Lower leg skin (tissue), 4 donors: ENCODE measurements at regions not wholly inside any gene's neighbourhood (a gene's known extent, or its start where the extent isn't known, plus 50 kb on each side); places are given as distances from the start of the nearest gene placed in this dataset.

Source experiments
- DNase-seq, 2 donors: peaks; one replicate each; pipeline ENCODE4 v3.0.0-alpha.2; 2019; ENCODE audit warnings: low spot score in 2 of 2
- H3K4me3 ChIP-seq: fragments of 200-600 bp; sonication (generic); 2 replicates; pipeline ENCODE4 v1.5.1; 2017; ENCODE audit warnings: mild to moderate bottlenecking, low read depth; ENCODE audit not compliant: poor library complexity, severe bottlenecking
- POLR2A ChIP-seq, 2 donors: fragments of 450-650 bp; IDR thresholded peaks; one replicate each; pipeline ENCODE4 v1.6.1; 2016 to 2017; ENCODE audit warnings: antibody characterized with exemption in 2 of 2, mild to moderate bottlenecking in 1 of 2, moderate library complexity in 1 of 2
- WGBS, 2 donors: methylation state at CpG; one replicate each; pipeline ENCODE4 v1.1.5; 2018; 5-methylcytosine and 5-hydroxymethylcytosine counted together
- intact Hi-C: fragments of 100-400 bp; cut with DNase I; formaldehyde crosslinking; loops from one replicate; pipeline ENCODE4 v1.15.0; 2023; ENCODE audit warnings: low total_unique reads
- TF ChIP-seq, protein P1 (sequence below), 3 donors: fragments of 450-650 bp; IDR thresholded peaks; one replicate each; pipeline ENCODE4 v1.5.1; 2016; ENCODE audit warnings: antibody characterized with exemption in 3 of 3, mild to moderate bottlenecking in 3 of 3, moderate library complexity in 2 of 3

DNA sequence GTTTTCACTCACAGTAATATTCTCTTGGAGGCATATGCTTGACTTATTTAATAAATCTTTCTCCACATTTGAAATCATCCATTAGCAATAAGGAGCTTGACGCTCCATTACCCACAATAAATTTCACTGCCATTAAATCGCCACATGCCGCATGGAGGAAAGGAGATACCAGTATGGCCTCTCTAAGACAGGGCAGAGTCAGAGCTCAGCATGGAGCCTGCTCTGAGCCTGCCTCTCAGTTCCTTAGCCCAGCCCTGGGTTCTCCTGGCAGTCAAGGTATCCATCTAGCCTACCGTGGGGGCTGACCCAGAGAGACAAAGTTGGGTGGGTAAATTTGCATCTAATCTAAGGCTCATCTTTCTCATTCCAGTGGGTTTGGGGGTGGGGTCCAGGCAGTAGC is 80.3 kb upstream of the CES5A start:
- H3K4me3 ChIP-seq = no peak overlapping the region
- WGBS, 2 donors = 88 to 89% methylated on average over 4 of the region's 4 CpGs
- DNase-seq = no peak
- intact Hi-C loops = no loop called here
- TF ChIP-seq POLR2A (IDR thresholded peaks at IDR 0.05) = no peak

DNA sequence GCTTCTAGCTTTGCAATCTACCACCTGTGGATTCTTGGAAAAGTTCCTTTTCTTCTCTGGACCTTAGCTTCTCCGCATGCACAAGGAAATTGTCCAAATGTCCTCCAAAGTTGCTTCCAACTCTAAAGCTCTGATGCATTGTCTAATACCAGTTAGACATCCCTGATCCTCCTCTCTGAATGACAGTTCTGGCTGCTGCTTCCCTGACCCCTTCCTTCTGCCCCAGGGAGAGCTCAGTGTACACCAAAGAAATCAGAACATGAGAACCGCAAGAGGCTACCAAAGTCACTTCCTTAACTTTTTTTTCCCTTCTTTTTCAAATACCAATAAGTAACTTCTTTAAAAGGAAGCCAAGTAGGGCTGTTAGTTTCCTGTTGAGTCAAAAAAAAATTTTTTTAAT is 79.7 kb upstream of the CES5A start:
- DNase-seq = no peak
- TF ChIP-seq, protein P1, sequence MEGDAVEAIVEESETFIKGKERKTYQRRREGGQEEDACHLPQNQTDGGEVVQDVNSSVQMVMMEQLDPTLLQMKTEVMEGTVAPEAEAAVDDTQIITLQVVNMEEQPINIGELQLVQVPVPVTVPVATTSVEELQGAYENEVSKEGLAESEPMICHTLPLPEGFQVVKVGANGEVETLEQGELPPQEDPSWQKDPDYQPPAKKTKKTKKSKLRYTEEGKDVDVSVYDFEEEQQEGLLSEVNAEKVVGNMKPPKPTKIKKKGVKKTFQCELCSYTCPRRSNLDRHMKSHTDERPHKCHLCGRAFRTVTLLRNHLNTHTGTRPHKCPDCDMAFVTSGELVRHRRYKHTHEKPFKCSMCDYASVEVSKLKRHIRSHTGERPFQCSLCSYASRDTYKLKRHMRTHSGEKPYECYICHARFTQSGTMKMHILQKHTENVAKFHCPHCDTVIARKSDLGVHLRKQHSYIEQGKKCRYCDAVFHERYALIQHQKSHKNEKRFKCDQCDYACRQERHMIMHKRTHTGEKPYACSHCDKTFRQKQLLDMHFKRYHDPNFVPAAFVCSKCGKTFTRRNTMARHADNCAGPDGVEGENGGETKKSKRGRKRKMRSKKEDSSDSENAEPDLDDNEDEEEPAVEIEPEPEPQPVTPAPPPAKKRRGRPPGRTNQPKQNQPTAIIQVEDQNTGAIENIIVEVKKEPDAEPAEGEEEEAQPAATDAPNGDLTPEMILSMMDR (IDR thresholded peaks at IDR 0.05) = no peak
- no peak for TF ChIP-seq POLR2A (IDR thresholded peaks at IDR 0.05)
- 58 to 66% methylated on average over 2 of the region's 2 CpGs for WGBS, 2 donors
- H3K4me3 ChIP-seq = no peak overlapping the region
- intact Hi-C loops = no loop called here

DNA sequence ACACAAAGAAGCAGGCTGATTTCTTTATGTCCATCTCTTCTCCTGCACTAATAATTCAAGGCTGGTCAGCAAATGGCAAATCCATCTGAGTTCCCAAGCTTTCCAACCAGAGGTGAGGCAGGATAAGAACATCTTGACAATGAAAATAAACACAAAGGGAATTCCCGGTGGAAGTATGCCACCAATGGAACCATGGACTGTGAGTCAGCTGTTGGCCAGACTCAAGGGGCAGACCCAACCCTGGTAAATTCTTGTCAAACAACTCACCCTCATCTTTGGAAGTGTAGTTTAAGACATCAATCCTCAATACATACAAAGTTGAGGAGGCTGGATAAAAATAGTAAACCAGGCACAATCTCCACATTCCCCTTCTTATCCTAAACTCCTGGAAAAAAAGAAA is 74.3 kb upstream of the CES5A start:
- no peak for TF ChIP-seq POLR2A (IDR thresholded peaks at IDR 0.05)
- TF ChIP-seq, protein P1 (IDR thresholded peaks at IDR 0.05) = no peak
- intact Hi-C loops = loop anchor here (5.0 kb wide), 1 partner anchor 368 kb away; no protein-coding TSS in a partner anchor
- WGBS, 2 donors = 40 to 56% methylated on average over 1 of the region's 1 CpG
- DNase-seq = no peak
- H3K4me3 ChIP-seq = no peak overlapping the region

DNA sequence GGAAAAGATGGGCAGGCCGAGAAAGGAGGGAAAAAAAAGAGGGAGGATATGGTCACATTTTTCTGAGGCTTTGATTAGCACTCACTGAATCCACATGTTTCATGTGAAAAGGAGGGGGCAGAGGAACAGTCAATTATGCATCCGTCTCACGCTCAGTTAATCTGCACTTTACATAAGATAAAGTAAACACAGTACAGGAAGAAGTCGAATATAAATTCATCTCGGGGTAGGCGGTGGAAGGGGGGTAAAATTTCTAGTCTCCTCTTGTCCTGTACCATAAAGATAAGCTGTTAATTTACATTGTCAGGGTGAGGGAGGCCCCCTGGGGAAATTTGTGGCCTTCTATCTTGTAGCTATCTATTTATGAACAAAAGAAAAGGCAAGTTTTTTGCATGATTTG is 73.1 kb upstream of the CES5A start:
- no peak for TF ChIP-seq POLR2A (IDR thresholded peaks at IDR 0.05)
- TF ChIP-seq, protein P1 (IDR thresholded peaks at IDR 0.05) = no peak
- DNase-seq = no peak
- no peak overlapping the region for H3K4me3 ChIP-seq
- intact Hi-C loops = loop anchor here (5.0 kb wide), 1 partner anchor 369 kb away; no protein-coding TSS in a partner anchor
- 63 to 65% methylated on average over 6 of the region's 6 CpGs for WGBS, 2 donors

DNA sequence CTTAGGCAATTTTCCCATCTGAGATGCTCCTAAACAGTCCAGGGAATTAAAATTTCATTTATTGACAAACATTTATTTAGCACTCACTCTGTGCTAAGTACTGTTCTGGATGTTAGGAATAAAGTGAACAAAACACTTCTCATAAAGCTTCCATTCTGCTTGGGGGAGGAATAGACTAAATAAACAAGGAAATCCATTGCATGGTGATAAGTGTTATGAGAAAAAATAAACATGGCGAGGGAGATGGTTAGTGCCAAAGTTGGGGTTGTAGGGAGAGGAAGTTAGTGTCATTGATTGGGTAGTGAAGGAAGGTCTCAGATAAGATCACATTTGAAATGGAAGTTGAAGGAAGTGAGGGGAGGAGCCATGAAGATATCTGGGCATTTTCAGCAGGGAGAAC is 72.2 kb upstream of the CES5A start:
- intact Hi-C loops = loop anchor here (5.0 kb wide), 1 partner anchor 370 kb away; no protein-coding TSS in a partner anchor
- 61 to 71% methylated on average over 1 of the region's 1 CpG for WGBS, 2 donors
- TF ChIP-seq POLR2A (IDR thresholded peaks at IDR 0.05) = no peak
- TF ChIP-seq, protein P1 (IDR thresholded peaks at IDR 0.05) = no peak
- no peak overlapping the region for H3K4me3 ChIP-seq
- DNase-seq = no peak

DNA sequence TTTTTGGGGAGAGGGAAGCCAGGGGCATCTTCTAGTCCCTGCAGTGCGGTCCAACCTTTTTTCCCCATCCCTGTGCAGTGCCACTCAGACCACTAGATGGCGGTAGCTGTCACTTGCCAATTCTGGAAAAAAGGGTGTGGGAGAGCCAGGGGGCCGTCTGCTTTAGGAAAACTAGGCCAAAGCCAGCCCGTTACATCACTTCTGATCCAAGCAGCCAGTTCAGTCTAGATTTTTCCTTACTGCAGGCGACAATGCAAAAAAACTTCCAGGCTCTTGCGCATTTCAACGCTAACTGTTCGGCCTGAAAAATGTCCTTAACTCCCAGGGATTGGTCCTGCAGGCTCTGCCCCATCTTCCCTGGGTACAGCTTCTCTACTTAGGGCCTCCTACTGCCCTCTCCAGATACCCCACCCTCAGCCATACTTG is 69.2 kb upstream of the CES5A start:
- no peak overlapping the region for H3K4me3 ChIP-seq
- DNase-seq = peak; percentile 66 to 89
- 21 to 28% methylated on average over 8 of the region's 8 CpGs for WGBS, 2 donors
- intact Hi-C loops = no loop called here
- TF ChIP-seq, protein P1 (IDR thresholded peaks at IDR 0.05) = peak in 1 of 3 donors; percentile 77
- TF ChIP-seq POLR2A (IDR thresholded peaks at IDR 0.05) = no peak
